Esophagus muscularis mucosa (tissue), 4 donors: ENCODE measurements at regions not wholly inside any gene's neighbourhood (a gene's known extent, or its start where the extent isn't known, plus 50 kb on each side); places are given as distances from the start of the nearest gene placed in this dataset.
"Not testable (repeated sequence)": the region's sequence is repeated elsewhere in the genome, so short reads cannot be mapped to it uniquely, and the experiment has no call there.

Experiments
- DNase-seq: peaks from one replicate; pipeline ENCODE4 v3.0.0-alpha.2; 2017; ENCODE audit errors: extremely low spot score
- H3K27ac ChIP-seq, 4 donors: fragments of 200-600 bp; sonication (generic); replicated peaks in 1 of 4; 1 replicate in 3 of 4; 2 replicates in 1 of 4; pipeline ENCODE4 v1.5.1; 2016 to 2019; ENCODE audit warnings: mild to moderate bottlenecking in 1 of 4
- H3K27me3 ChIP-seq, 4 donors: fragments of 200-600 bp; sonication (generic); one replicate each; pipeline versions ENCODE4 v1.5.1 to v1.6.0; 2016 to 2019
- H3K36me3 ChIP-seq, 4 donors: fragments of 200-600 bp; sonication (generic); one replicate each; pipeline ENCODE4 v1.5.1; 2016 to 2019
- H3K4me1 ChIP-seq, 4 donors: fragments of 200-600 bp; sonication (generic); one replicate each; pipeline ENCODE4 v1.5.1; 2016 to 2019
- H3K4me3 ChIP-seq, 4 donors: fragments of 200-600 bp; sonication (generic); 1 replicate in 2 of 4; 2 replicates in 2 of 4; pipeline ENCODE4 v1.5.1; 2016 to 2019; ENCODE audit warnings: mild to moderate bottlenecking in 4 of 4, moderate library complexity in 1 of 4
- H3K9me3 ChIP-seq, 4 donors: fragments of 200-600 bp; sonication (generic); 1 replicate in 3 of 4; 2 replicates in 1 of 4; pipeline ENCODE4 v1.5.1; 2016 to 2019
- CTCF ChIP-seq, 3 experiments: fragments of 200-600 bp in 2 of 3; fragments of 450-650 bp in 1 of 3; sonication (generic) in 2 of 3; IDR thresholded peaks; one replicate each; pipeline ENCODE4 v1.5.1; 2017 to 2019; ENCODE audit warnings: antibody characterized with exemption in 3 of 3, mild to moderate bottlenecking in 2 of 3, moderate library complexity in 1 of 3
- EP300 ChIP-seq: sonication (generic); formaldehyde crosslinking; IDR thresholded peaks from one replicate; pipeline ENCODE4 v1.6.1; 2017; ENCODE audit warnings: antibody characterized with exemption
- POLR2A ChIP-seq: fragments of 450-650 bp; IDR thresholded peaks from one replicate; pipeline ENCODE4 v1.6.1; 2017; ENCODE audit warnings: antibody characterized with exemption, moderate library complexity, mild to moderate bottlenecking, low read depth
- POLR2AphosphoS5 ChIP-seq, 2 donors: sonication (generic); formaldehyde crosslinking; IDR thresholded peaks; one replicate each; pipeline ENCODE4 v1.6.1; 2017; ENCODE audit warnings: antibody characterized with exemption in 2 of 2
- WGBS: methylation state at CpG from one replicate; pipeline ENCODE4 v1.1.5; 2018; 5-methylcytosine and 5-hydroxymethylcytosine counted together
- intact Hi-C: fragments of 100-400 bp; cut with DNase I; formaldehyde crosslinking; loops from one replicate; pipeline ENCODE4 v1.15.1; 2023

- TF ChIP-seq POLR2AphosphoS5 (IDR thresholded peaks at IDR 0.05) = no peak
- TF ChIP-seq CTCF (IDR thresholded peaks at IDR 0.05) = no peak
- TF ChIP-seq EP300 = no peak
- no peak for TF ChIP-seq POLR2A
- H3K36me3 ChIP-seq = no peaks in the 10 kb centered on the region
- DNase-seq = no peak
- intact Hi-C loops = no loop called here
- 73% methylated on average over 1 of the region's 1 CpG for WGBS
- H3K4me1 ChIP-seq = no peaks in the 10 kb centered on the region
- H3K27ac ChIP-seq = no peak overlapping the region
- H3K4me3 ChIP-seq = no peak overlapping the region
- no peaks in the 10 kb centered on the region for H3K9me3 ChIP-seq
- no peaks in the 10 kb centered on the region for H3K27me3 ChIP-seq
Measured at GRCh38 chr3:154843647-154844046, 236.5 kb upstream of the MME start.

GRCh38 chr3:154842536-154842935, 237.6 kb upstream of the MME start:
- no peak for DNase-seq
- H3K27ac ChIP-seq = no peak overlapping the region
- H3K9me3 ChIP-seq = no peaks in the 10 kb centered on the region
- H3K36me3 ChIP-seq = no peaks in the 10 kb centered on the region
- TF ChIP-seq CTCF (IDR thresholded peaks at IDR 0.05) = no peak
- TF ChIP-seq POLR2AphosphoS5 (IDR thresholded peaks at IDR 0.05) = no peak
- TF ChIP-seq EP300 = no peak
- TF ChIP-seq POLR2A = no peak
- WGBS = 80% methylated on average over 2 of the region's 2 CpGs
- H3K27me3 ChIP-seq = no peaks in the 10 kb centered on the region
- no peaks in the 10 kb centered on the region for H3K4me1 ChIP-seq
- intact Hi-C loops = no loop called here
- no peak overlapping the region for H3K4me3 ChIP-seq

DNA sequence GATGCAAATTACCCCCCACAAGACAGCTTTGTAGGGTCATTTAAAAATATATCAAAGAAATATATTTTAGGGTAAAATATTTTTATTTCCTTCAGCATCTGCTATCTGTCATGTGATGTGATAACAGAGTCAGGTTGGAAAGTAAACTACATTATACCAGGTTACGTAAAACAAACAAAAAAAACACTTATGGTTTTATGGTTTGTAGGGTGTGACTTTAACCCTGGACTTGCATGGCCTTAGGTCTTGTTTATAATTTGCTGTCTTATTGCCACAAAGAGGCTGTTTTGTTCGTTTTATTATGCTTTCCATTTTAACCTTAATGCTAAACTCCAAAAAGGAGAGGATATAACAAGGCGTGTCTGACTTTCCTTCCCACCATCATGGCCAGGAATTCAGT, 244.5 kb upstream of the MME start:
- Histone ChIP-seq H3K4me1 (no peaks in the 10 kb centered on the region), H3K27ac (no peak overlapping the region), H3K36me3 (no peaks in the 10 kb centered on the region), H3K4me3 (no peak overlapping the region), H3K9me3 (no peaks in the 10 kb centered on the region), H3K27me3 (no peaks in the 10 kb centered on the region)
- DNase-seq = no peak
- TF ChIP-seq POLR2AphosphoS5 (IDR thresholded peaks at IDR 0.05) (no peak), POLR2A (no peak), EP300 (no peak), CTCF (IDR thresholded peaks at IDR 0.05) (no peak)
- intact Hi-C loops = no loop called here
- 88% methylated on average over 3 of the region's 3 CpGs for whole genome bisulfite sequencing

GRCh38 chr3:154834831-154835230, 245.3 kb upstream of the MME start:
- H3K4me3 ChIP-seq, DNase-seq, H3K27me3 ChIP-seq, H3K36me3 ChIP-seq, intact Hi-C loops, H3K9me3 ChIP-seq, H3K27ac ChIP-seq, H3K4me1 ChIP-seq: not testable (repeated sequence)
- 91% methylated on average over 12 of the region's 12 CpGs for WGBS

GRCh38 chr3:154829929-154830328, 250.2 kb upstream of the MME start:
- Histone ChIP-seq H3K27me3 (no peaks in the 10 kb centered on the region), H3K4me1 (no peaks in the 10 kb centered on the region), H3K27ac (no peak overlapping the region), H3K4me3 (no peak overlapping the region), H3K36me3 (no peaks in the 10 kb centered on the region), H3K9me3 (peaks cover 0 to 11% (median 4%) of the 10 kb centered on the region in 4 donors)
- TF ChIP-seq CTCF (IDR thresholded peaks at IDR 0.05) = no peak
- no peak for TF ChIP-seq POLR2A
- TF ChIP-seq POLR2AphosphoS5 (IDR thresholded peaks at IDR 0.05) = no peak
- TF ChIP-seq EP300 = no peak
- intact Hi-C loops = no loop called here
- DNase-seq = no peak
- WGBS = 75% methylated on average over 2 of the region's 2 CpGs
